ENCODE measurements at regions not wholly inside any gene's neighbourhood (a gene's known extent, or its start where the extent isn't known, plus 50 kb on each side); places are given as distances from the start of the nearest gene placed in this dataset.

DNA sequence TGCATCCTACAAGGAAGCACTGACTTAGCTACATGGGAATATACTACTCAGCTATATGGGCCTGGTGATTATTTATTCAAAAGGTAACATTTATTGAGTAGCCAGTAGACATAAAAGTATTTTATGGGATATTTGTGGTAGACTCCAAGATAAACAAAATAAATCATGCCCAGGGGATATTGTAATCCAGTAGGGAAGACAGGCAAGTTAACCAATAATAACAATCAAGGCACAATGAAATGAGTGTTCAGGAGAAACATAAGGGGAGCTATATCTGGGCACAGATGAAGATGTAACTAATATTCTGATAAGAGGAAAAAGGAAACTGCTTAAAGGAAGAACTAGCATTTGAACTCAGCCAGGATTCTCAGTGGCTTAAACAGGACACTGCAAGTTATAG lies 161.4 kb upstream of the MTNR1B start:
- no peak for DNase-seq (ENCODE audit: low read depth, low spot score)
- ChIA-PET POLR2A (no interaction called here), CTCF (no interaction called here)
- no peaks in the 10 kb centered on the region for H3K9me3 ChIP-seq (ENCODE audit: control insufficient read depth, insufficient read depth, low read length)
- no peaks in the 10 kb centered on the region for H3K27me3 ChIP-seq (ENCODE audit: control insufficient read depth, insufficient read depth, low read length)
- TF ChIP-seq, protein P1, sequence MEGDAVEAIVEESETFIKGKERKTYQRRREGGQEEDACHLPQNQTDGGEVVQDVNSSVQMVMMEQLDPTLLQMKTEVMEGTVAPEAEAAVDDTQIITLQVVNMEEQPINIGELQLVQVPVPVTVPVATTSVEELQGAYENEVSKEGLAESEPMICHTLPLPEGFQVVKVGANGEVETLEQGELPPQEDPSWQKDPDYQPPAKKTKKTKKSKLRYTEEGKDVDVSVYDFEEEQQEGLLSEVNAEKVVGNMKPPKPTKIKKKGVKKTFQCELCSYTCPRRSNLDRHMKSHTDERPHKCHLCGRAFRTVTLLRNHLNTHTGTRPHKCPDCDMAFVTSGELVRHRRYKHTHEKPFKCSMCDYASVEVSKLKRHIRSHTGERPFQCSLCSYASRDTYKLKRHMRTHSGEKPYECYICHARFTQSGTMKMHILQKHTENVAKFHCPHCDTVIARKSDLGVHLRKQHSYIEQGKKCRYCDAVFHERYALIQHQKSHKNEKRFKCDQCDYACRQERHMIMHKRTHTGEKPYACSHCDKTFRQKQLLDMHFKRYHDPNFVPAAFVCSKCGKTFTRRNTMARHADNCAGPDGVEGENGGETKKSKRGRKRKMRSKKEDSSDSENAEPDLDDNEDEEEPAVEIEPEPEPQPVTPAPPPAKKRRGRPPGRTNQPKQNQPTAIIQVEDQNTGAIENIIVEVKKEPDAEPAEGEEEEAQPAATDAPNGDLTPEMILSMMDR (IDR thresholded peaks at IDR 0.05; ENCODE audit: low read depth, low read length): no peak
- H3K4me3 ChIP-seq (ENCODE audit: low read depth, low read length): no peak overlapping the region
- no peak overlapping the region for H3K27ac ChIP-seq (ENCODE audit: low read depth, low read length)

GRCh38 chr11:92810423-92811064 lies 158.9 kb upstream of the MTNR1B start:
- DNase-seq (ENCODE audit: low read depth, low spot score): no peak
- no peak overlapping the region for H3K4me3 ChIP-seq (ENCODE audit: low read depth, low read length)
- H3K27ac ChIP-seq (ENCODE audit: low read depth, low read length): no peak overlapping the region
- no peaks in the 10 kb centered on the region for H3K9me3 ChIP-seq (ENCODE audit: control insufficient read depth, insufficient read depth, low read length)
- TF ChIP-seq, protein P1 (IDR thresholded peaks at IDR 0.05; ENCODE audit: low read depth, low read length): no peak
- no peaks in the 10 kb centered on the region for H3K27me3 ChIP-seq (ENCODE audit: control insufficient read depth, insufficient read depth, low read length)
- CTCF ChIA-PET: no interaction called here
- POLR2A ChIA-PET: no interaction called here

DNA sequence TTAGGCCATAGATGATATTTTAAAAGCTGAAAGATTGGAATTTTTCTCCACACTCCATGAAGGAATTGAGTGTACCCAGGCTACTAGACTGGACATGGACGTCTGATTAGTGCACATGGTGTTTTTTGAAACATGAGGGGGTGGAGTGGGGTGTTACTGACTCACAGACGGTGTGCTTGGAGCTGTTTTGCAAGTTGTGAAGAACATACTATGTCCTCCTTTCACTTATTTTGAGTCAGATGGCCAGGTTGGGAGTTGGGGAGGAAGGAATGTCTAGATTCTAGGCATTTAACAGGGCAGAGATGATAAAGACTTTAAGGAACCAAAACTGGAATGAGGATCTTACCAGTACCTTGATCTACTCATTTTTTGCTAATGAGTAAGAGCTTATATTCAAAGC lies 158.1 kb upstream of the MTNR1B start:
- TF ChIP-seq, protein P1 (IDR thresholded peaks at IDR 0.05; ENCODE audit: low read depth, low read length): no peak
- Histone ChIP-seq H3K27me3 (ENCODE audit: control insufficient read depth, insufficient read depth, low read length) (no peaks in the 10 kb centered on the region), H3K27ac (ENCODE audit: low read depth, low read length) (no peak overlapping the region), H3K4me3 (ENCODE audit: low read depth, low read length) (no peak overlapping the region), H3K9me3 (ENCODE audit: control insufficient read depth, insufficient read depth, low read length) (no peaks in the 10 kb centered on the region)
- ChIA-PET POLR2A (no interaction called here), CTCF (no interaction called here)
- no peak for DNase-seq (ENCODE audit: low read depth, low spot score)

GRCh38 chr11:92812841-92813240 lies 156.6 kb upstream of the MTNR1B start:
- DNase-seq (ENCODE audit: low read depth, low spot score): no peak
- Histone ChIP-seq H3K27me3 (ENCODE audit: control insufficient read depth, insufficient read depth, low read length) (no peaks in the 10 kb centered on the region), H3K9me3 (ENCODE audit: control insufficient read depth, insufficient read depth, low read length) (no peaks in the 10 kb centered on the region), H3K4me3 (ENCODE audit: low read depth, low read length) (no peak overlapping the region), H3K27ac (ENCODE audit: low read depth, low read length) (no peak overlapping the region)
- ChIA-PET POLR2A (no interaction called here), CTCF (no interaction called here)
- TF ChIP-seq, protein P1 (IDR thresholded peaks at IDR 0.05; ENCODE audit: low read depth, low read length): no peak

- ChIA-PET POLR2A (no interaction called here), CTCF (no interaction called here)
- Histone ChIP-seq H3K9me3 (ENCODE audit: control insufficient read depth, insufficient read depth, low read length) (no peaks in the 10 kb centered on the region), H3K4me3 (ENCODE audit: low read depth, low read length) (no peak overlapping the region), H3K27me3 (ENCODE audit: control insufficient read depth, insufficient read depth, low read length) (no peaks in the 10 kb centered on the region), H3K27ac (ENCODE audit: low read depth, low read length) (no peak overlapping the region)
- DNase-seq (ENCODE audit: low read depth, low spot score): no peak
- TF ChIP-seq, protein P1 (IDR thresholded peaks at IDR 0.05; ENCODE audit: low read depth, low read length): no peak
Observed at GRCh38 chr11:92819830-92820229, 149.6 kb upstream of the MTNR1B start.

All from AG04450 (cell line).